HUES48 (cell line): ENCODE measurements at regions not wholly inside any gene's neighbourhood (a gene's known extent, or its start where the extent isn't known, plus 50 kb on each side); places are given as distances from the start of the nearest gene placed in this dataset.
"Not testable (repeated sequence)": the region's sequence is repeated elsewhere in the genome, so short reads cannot be mapped to it uniquely, and the experiment has no call there.

Source experiments
- H3K27ac ChIP-seq: one replicate; pipeline ENCODE4 v1.7.0; 2013; ENCODE audit warnings: low read depth, low read length, inconsistent platforms
- H3K27me3 ChIP-seq: 2 replicates; pipeline ENCODE4 v1.6.1; 2013; ENCODE audit warnings: mild to moderate bottlenecking, low read length; ENCODE audit not compliant: control insufficient read depth, insufficient read depth
- H3K36me3 ChIP-seq: 2 replicates; pipeline ENCODE4 v1.6.1; 2013; ENCODE audit warnings: low read length; ENCODE audit not compliant: control insufficient read depth, insufficient read depth
- H3K4me1 ChIP-seq: 2 replicates; pipeline ENCODE4 v1.6.1; 2013; ENCODE audit warnings: mild to moderate bottlenecking, low read length; ENCODE audit not compliant: control insufficient read depth, insufficient read depth
- H3K4me3 ChIP-seq: 2 replicates; pipeline ENCODE4 v1.5.1; 2013; ENCODE audit warnings: mild to moderate bottlenecking, low read depth, low read length
- H3K9ac ChIP-seq: 2 replicates; pipeline ENCODE4 v1.6.1; 2013; ENCODE audit warnings: mild to moderate bottlenecking, low read depth, low read length, moderate library complexity
- H3K9me3 ChIP-seq: 2 replicates; pipeline ENCODE4 v1.6.1; 2013; ENCODE audit warnings: low read length; ENCODE audit not compliant: control insufficient read depth, insufficient read depth

- H3K4me3 ChIP-seq, H3K9ac ChIP-seq, H3K27me3 ChIP-seq: not testable (repeated sequence)
These were observed 575.5 kb downstream of the TTLL7 start for GRCh38 chr1:83423382-83423781.

GRCh38 chr1:83418558-83418957 is 580.4 kb downstream of the TTLL7 start:
- H3K27me3 ChIP-seq, result no peaks in the 10 kb centered on the region
- no peak overlapping the region for H3K27ac ChIP-seq
- no peaks in the 10 kb centered on the region for H3K9me3 ChIP-seq
- H3K9ac ChIP-seq, result no peak overlapping the region
- H3K36me3 ChIP-seq, result no peaks in the 10 kb centered on the region
- no peaks in the 10 kb centered on the region for H3K4me1 ChIP-seq
- H3K4me3 ChIP-seq, result no peak overlapping the region

More at GRCh38 chr1:83423382-83423781, 575.5 kb downstream of the TTLL7 start:
- H3K9me3 ChIP-seq, H3K36me3 ChIP-seq, H3K27ac ChIP-seq, H3K4me1 ChIP-seq: not testable (repeated sequence)

GRCh38 chr1:83413839-83414107 is 585.2 kb downstream of the TTLL7 start:
- H3K4me3 ChIP-seq, H3K27me3 ChIP-seq, H3K4me1 ChIP-seq, H3K36me3 ChIP-seq, H3K9ac ChIP-seq, H3K9me3 ChIP-seq, H3K27ac ChIP-seq: not testable (repeated sequence)

- H3K4me1 ChIP-seq, result not testable (repeated sequence)
These were observed 588.1 kb downstream of the TTLL7 start for GRCh38 chr1:83410746-83411413.

GRCh38 chr1:83406693-83407371 is 592.1 kb downstream of the TTLL7 start:
- not testable (repeated sequence) for H3K9me3 ChIP-seq, H3K4me3 ChIP-seq, H3K4me1 ChIP-seq, H3K36me3 ChIP-seq, H3K27me3 ChIP-seq, H3K9ac ChIP-seq, H3K27ac ChIP-seq

More at GRCh38 chr1:83410746-83411413, 588.1 kb downstream of the TTLL7 start:
- H3K27ac ChIP-seq, H3K27me3 ChIP-seq, H3K36me3 ChIP-seq, H3K9me3 ChIP-seq, H3K9ac ChIP-seq, H3K4me3 ChIP-seq: not testable (repeated sequence)

GRCh38 chr1:83405789-83406188 is 593.1 kb downstream of the TTLL7 start:
- H3K27ac ChIP-seq, H3K4me3 ChIP-seq, H3K9me3 ChIP-seq, H3K4me1 ChIP-seq, H3K27me3 ChIP-seq, H3K36me3 ChIP-seq, H3K9ac ChIP-seq: not testable (repeated sequence)

- not testable (repeated sequence) for H3K4me3 ChIP-seq, H3K9me3 ChIP-seq, H3K4me1 ChIP-seq, H3K27me3 ChIP-seq, H3K9ac ChIP-seq, H3K36me3 ChIP-seq, H3K27ac ChIP-seq
These were observed 595.4 kb downstream of the TTLL7 start for GRCh38 chr1:83403500-83403899.

- H3K27me3 ChIP-seq, H3K9ac ChIP-seq, H3K9me3 ChIP-seq, H3K36me3 ChIP-seq, H3K4me3 ChIP-seq, H3K27ac ChIP-seq, H3K4me1 ChIP-seq: not testable (repeated sequence)
These were observed 597.8 kb downstream of the TTLL7 start for GRCh38 chr1:83401146-83401545.

GRCh38 chr1:83400173-83400572 is 598.8 kb downstream of the TTLL7 start:
- H3K9me3 ChIP-seq, H3K27ac ChIP-seq, H3K27me3 ChIP-seq, H3K36me3 ChIP-seq, H3K4me3 ChIP-seq, H3K4me1 ChIP-seq, H3K9ac ChIP-seq: not testable (repeated sequence)

- not testable (repeated sequence) for H3K4me3 ChIP-seq, H3K27ac ChIP-seq, H3K27me3 ChIP-seq, H3K9me3 ChIP-seq, H3K36me3 ChIP-seq, H3K4me1 ChIP-seq, H3K9ac ChIP-seq
These were observed 600.8 kb downstream of the TTLL7 start for GRCh38 chr1:83398125-83398524.

- not testable (repeated sequence) for H3K27ac ChIP-seq, H3K27me3 ChIP-seq, H3K9ac ChIP-seq, H3K4me1 ChIP-seq, H3K36me3 ChIP-seq, H3K9me3 ChIP-seq, H3K4me3 ChIP-seq
These were observed 603.8 kb downstream of the TTLL7 start for GRCh38 chr1:83395130-83395529.

- not testable (repeated sequence) for H3K27ac ChIP-seq, H3K4me3 ChIP-seq, H3K9ac ChIP-seq, H3K9me3 ChIP-seq, H3K4me1 ChIP-seq, H3K27me3 ChIP-seq, H3K36me3 ChIP-seq
These were observed 612.0 kb downstream of the TTLL7 start for GRCh38 chr1:83386946-83387345.
